NCI-H345 treated with DMSO at 0.1 percent for 48 hours (cell line): ENCODE measurements at regions not wholly inside any gene's neighbourhood (a gene's known extent, or its start where the extent isn't known, plus 50 kb on each side); places are given as distances from the start of the nearest gene placed in this dataset.

Experiments used
- DNase-seq: peaks from one replicate; lab custom pipeline; 2025; ENCODE audit not compliant: unreplicated experiment; lab: John Stamatoyannopoulos, UW

GRCh38 chr11:92527467-92527866 lies 302.8 kb downstream of the FAT3 start:
- DNase-seq: no peak

GRCh38 chr11:92528001-92528400 lies 303.4 kb downstream of the FAT3 start:
- DNase-seq: no peak

GRCh38 chr11:92531065-92531739 lies 306.6 kb downstream of the FAT3 start:
- no peak for DNase-seq

GRCh38 chr11:92533657-92534335 lies 309.2 kb downstream of the FAT3 start:
- DNase-seq: no peak

- no peak for DNase-seq
Observed at GRCh38 chr11:92536883-92537282, 312.3 kb downstream of the FAT3 start.

GRCh38 chr11:92540096-92540495 lies 315.5 kb downstream of the FAT3 start:
- DNase-seq: no peak

- DNase-seq: no peak
Observed at GRCh38 chr11:92545906-92546471, 321.4 kb downstream of the FAT3 start.

- DNase-seq: no peak
Observed at GRCh38 chr11:92546603-92547002, 322.0 kb downstream of the FAT3 start.

- no peak for DNase-seq
Observed at GRCh38 chr11:92550411-92550810, 325.8 kb downstream of the FAT3 start.

- no peak for DNase-seq
Observed at GRCh38 chr11:92550871-92551270, 326.3 kb downstream of the FAT3 start.

- DNase-seq: no peak
Observed at GRCh38 chr11:92552942-92553341, 328.3 kb downstream of the FAT3 start.

GRCh38 chr11:92554688-92555087 lies 330.1 kb downstream of the FAT3 start:
- no peak for DNase-seq

- no peak for DNase-seq
Observed at GRCh38 chr11:92556431-92556830, 331.8 kb downstream of the FAT3 start.

GRCh38 chr11:92557879-92558278 lies 333.3 kb downstream of the FAT3 start:
- no peak for DNase-seq

GRCh38 chr11:92558323-92558722 lies 333.7 kb downstream of the FAT3 start:
- DNase-seq: peak; percentile 60

GRCh38 chr11:92569726-92570125 lies 345.1 kb downstream of the FAT3 start:
- no peak for DNase-seq

GRCh38 chr11:92572559-92572958 lies 347.9 kb downstream of the FAT3 start:
- DNase-seq: no peak

- no peak for DNase-seq
Observed at GRCh38 chr11:92576315-92576714, 351.7 kb downstream of the FAT3 start.

GRCh38 chr11:92580908-92581307 lies 356.3 kb downstream of the FAT3 start:
- no peak for DNase-seq

GRCh38 chr11:92588393-92588792 lies 363.8 kb downstream of the FAT3 start:
- no peak for DNase-seq

GRCh38 chr11:92589512-92589911 lies 364.9 kb downstream of the FAT3 start:
- no peak for DNase-seq

- no peak for DNase-seq
Observed at GRCh38 chr11:92591521-92591920, 366.9 kb downstream of the FAT3 start.
